NOMO-1 treated with DMSO at 0.1 percent for 48 hours (cell line): ENCODE measurements at regions not wholly inside any gene's neighbourhood (a gene's known extent, or its start where the extent isn't known, plus 50 kb on each side); places are given as distances from the start of the nearest gene placed in this dataset.

Source experiments
- DNase-seq: peaks from one replicate; lab custom pipeline; 2025; ENCODE audit not compliant: unreplicated experiment; lab: John Stamatoyannopoulos, UW

DNA sequence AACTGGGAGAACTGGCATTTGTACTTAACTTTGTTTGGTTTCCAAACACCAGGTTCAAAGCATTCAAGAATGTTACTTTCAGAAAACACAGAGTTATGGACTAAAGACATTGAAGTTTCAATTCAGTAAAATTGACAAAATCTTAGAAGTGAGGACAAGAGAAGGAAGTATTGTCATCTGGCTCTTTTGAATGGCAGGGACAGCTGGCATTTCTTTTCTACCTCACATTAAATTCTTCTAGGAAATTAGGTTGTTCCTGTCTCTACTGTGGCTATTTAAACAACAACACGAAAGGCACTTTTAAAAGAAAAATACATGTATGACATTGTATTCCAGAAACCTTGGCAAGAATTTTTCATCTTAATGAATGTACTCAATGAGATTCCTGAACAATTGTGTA, 600.0 kb upstream of the CA10 start:
- no peak for DNase-seq

GRCh38 chr17:52756746-52757145, 598.2 kb upstream of the CA10 start:
- DNase-seq: no peak

DNA sequence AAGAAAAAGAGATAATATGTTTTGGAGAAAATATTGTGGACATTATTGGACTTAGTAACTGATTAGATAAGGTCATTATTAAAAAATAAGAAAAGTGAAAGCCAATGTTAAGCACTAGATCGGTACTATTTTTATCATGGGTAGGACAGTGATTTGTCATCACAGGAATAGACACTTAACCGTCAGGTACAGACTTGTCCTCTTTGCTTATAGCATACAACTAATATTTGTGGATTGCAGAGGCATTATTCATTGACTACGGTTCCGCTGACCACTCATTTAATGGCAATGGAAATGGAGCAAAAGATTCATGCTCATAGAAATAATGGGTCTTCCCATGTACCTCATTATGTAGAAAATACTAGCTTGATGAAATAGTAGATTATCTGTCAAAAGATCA, 596.3 kb upstream of the CA10 start:
- no peak for DNase-seq

DNA sequence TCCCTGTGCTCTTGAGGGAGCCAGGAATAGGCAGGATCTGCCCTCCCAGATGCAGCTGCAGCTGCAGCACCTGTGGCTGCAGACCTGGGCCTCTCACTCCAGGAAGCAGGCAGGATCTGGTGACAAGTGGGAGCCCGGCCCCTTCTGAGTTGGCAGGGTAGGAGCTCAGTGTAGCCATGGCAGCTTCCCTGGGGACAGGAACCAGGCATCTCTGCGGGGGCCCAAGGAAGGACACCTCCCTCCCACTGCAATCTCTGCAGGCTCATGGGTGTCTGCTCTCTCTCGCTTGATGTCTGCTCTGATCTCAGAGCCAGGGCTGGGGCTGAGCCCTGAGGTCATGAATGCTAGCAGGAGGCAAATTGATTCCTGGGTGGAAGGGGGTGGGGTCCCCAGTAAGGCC, 592.5 kb upstream of the CA10 start:
- DNase-seq: no peak

- DNase-seq: no peak
Observed at GRCh38 chr17:52744179-52744578, 585.7 kb upstream of the CA10 start.

DNA sequence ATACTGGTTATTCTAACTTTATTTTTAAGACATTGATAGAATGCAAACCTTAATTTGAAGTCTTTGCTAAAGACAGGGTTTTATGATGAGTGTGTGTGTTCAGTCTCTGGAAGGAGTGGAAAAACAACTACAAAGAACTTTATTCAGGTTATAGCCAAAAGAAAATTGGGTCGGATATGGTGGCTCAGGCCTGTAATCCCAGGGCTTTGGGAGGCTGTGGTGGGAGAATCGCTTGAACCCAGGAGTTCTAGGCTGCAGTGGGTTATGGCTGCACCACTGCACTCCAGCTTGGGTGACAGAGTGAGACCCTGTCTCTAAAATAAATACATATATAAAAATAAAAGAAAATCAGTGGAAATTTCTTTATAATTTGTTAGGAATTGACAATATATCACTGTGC, 581.5 kb upstream of the CA10 start:
- DNase-seq: no peak

GRCh38 chr17:52738791-52739190, 580.3 kb upstream of the CA10 start:
- DNase-seq: no peak

- DNase-seq: no peak
Observed at GRCh38 chr17:52737071-52737470, 578.6 kb upstream of the CA10 start.

DNA sequence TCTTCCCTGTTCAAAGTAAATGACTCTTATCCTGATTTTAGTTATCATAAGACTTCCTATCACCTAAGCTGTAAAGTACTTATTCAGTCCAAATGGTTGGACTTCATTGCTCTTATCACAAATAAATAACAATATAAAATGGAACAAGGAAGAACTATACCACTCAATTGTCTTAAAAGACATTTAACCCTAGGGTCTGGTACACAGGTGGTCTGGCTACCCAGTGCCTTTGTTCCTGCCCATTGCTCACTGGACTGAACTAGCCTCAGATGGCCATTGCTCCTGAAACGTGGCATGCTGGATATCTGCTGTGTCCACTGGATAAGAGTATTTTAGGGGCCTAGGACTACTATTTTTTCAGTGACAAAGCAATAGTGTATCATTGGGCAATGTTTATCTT, 574.3 kb upstream of the CA10 start:
- DNase-seq: no peak

DNA sequence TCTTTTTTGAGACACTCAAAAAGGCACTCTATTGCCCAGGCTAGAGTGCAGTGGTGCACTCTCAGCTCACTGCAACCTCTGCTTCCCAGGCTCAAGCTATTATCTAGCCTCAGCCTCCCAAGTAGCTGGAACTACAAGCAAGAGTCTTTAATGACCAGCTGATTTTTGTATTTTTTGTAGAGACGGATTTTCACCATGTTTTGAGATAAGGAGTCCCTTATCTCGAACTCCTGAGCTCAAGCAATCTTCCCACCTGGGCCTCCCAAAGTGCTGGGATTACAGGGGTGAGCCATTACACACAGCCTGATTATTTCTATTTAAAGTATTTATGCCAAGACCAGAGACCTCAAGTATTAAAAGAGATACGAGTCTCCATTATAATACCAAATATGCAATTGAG, 566.1 kb upstream of the CA10 start:
- no peak for DNase-seq

DNA sequence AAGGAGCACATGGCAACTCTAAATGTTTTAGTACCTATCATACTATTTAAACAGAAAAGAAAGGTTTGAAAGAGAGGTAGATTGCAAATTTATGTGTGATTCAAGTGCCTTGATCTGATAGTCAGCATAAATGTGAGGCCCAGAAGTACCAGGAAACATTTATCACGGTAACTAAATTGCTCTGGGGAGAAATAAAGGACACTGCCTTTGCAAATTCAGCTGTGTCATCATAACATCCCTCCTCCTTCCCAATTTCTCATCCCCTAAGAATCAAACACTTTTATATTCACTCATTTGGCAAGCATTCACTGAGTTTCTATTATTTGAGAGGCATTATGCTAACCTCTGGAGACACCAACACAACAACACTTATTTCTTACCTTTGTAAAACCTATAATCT, 563.4 kb upstream of the CA10 start:
- DNase-seq: no peak

DNA sequence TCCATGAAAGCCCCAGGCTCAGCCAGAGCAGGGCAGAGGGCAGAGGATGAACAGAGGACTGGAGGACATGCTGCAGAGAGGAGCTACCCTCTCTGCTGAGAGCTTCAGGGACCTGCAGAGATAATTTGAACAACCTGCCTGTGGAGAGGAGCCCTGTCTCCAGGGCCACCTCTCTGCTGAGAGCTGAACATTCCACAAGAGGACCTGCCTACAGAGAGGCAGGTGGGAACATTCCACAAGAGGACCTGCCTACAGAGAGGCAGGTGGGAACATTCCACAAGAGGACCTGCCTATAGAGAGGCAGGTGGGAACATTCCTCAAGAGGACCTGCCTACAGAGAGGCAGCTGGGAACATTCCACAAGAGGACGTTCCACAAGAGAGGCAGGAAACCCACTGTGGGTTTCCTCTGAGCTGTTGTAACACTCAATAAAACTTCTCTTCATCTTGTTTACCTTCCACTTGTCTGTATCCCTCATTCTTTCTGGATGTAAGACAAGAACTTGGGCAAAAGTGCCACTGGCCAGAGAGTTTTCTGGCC, 551.9 kb upstream of the CA10 start:
- no peak for DNase-seq

DNA sequence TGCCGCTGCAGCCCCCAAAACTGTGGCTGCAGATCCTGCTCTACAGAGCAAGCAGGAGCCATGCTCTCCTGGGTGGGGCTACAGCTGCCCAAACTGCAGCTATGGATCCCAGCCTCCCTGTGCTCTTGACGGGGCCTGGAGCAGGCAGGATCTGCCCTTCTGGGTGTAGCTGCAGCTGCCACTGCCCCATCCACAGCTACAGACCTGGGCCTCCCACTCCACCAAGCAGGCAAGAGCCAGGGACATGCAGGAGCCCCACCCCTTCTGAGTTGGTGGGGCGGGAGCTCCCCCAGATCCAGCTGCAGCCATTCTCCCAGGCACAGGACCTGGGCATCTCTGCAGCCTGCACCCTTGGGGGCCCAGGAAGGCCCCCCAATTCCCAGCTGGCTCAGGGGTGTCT, 551.2 kb upstream of the CA10 start:
- no peak for DNase-seq

- no peak for DNase-seq
Observed at GRCh38 chr17:52696362-52696761, 537.8 kb upstream of the CA10 start.

- no peak for DNase-seq
Observed at GRCh38 chr17:52686140-52686539, 527.6 kb upstream of the CA10 start.

- DNase-seq: no peak
Observed at GRCh38 chr17:52681480-52681879, 523.0 kb upstream of the CA10 start.

GRCh38 chr17:52678211-52678610, 519.7 kb upstream of the CA10 start:
- DNase-seq: no peak

DNA sequence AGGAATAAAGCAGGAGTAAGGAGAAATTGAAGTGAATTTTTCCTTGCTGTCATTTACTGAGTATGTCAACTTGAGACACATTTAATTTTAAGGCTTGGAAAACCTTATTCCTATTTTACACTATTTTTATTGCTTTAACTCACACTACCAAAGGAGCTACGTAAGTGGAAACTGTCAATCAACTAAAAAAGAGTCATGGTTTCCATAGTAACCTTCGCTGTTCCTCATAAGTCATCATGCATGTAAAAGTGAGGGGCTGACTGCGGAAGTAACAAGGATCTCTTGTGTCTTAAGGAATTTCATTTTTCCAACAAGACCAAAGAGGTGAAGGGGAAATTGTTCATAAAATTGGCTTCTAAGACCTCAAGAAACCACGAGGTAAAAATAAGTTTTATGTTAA, 516.2 kb upstream of the CA10 start:
- no peak for DNase-seq

DNA sequence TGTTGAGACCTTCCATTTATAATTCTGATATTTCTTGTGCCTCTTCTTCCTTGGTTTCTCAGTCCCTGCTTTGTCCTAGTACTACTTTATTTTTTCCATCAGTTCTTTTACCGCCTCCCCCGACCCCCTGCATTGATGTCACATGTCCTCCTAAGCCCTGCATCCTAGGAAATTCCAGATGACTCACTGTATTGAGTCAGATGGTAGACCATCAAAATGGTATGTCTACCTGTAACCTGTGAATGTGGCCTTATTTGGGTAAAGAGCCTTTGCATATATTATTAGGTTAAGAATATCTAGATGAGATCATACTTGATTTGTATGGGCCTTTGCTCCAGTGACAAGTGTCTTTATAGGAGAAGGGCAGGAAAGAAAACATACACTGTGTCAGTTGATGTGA, 515.3 kb upstream of the CA10 start:
- no peak for DNase-seq

DNA sequence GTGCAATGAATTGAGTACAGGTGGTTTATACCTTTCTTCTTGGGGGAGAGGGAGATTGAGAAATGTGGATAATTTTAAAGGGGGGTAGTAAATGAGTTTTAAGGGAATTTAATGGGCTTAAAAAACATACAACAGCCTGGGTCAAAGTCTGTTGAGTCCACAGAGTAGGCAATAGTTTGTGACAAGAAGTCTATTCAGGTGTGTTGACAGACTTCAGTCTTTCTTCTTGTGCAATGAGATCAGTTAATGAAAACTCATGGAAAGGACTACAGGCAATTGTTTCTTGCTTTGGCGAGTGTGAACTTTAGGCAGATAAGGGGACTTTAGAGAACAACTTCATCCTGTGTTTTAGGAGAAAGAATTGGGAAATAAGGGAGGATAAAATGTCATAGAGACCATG, 507.8 kb upstream of the CA10 start:
- no peak for DNase-seq

GRCh38 chr17:52660692-52661091, 502.2 kb upstream of the CA10 start:
- DNase-seq: no peak

GRCh38 chr17:52653014-52653413, 494.5 kb upstream of the CA10 start:
- no peak for DNase-seq

DNA sequence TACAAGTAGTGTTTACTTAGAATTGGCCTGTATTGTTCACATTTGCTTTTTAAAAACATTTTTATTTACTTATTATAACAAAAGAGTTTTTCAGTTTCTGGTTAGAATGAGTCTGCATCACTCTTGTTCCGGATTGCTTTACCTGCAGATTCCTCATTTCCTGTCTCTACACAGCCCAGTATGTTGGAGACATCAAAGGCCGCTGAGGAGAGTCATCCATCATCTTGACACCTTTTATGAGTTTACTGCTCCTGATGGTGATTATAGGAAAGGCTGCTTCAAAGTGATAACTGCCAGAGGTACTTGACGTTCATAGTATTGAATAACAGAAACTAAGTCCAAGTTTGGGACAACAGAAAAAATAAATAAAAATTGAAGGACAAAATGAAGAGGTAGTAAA, 490.5 kb upstream of the CA10 start:
- DNase-seq: no peak

DNA sequence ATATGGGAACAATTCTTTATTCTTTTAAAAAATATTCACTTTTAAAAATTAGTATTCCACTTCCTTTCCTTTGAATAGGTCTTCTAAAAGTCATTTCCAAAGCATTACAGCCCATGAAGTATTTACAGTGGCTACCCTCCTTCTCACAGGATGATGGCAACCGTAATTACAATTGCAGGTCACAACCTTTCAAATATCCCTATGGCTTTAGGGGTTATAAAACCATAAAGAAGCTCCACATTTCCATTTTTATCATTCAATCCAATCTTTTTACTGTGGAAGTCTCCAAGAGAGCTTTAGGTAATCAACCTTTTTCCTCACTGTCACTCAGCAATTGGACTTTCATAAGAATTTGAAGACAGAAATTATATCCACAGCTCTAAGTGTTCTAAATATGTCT, 488.9 kb upstream of the CA10 start:
- DNase-seq: no peak
